Activated naive CD8-positive, alpha-beta T cell (primary cell): ENCODE measurements at regions not wholly inside any gene's neighbourhood (a gene's known extent, or its start where the extent isn't known, plus 50 kb on each side); places are given as distances from the start of the nearest gene placed in this dataset.

ENCODE experiments used
- H3K27ac Mint-ChIP-seq: one replicate; pipeline ENCODE4 v1.8.0; 2021; ENCODE audit warnings: mixed read lengths
- H3K27me3 Mint-ChIP-seq: one replicate; pipeline ENCODE4 v1.8.0; 2021; ENCODE audit warnings: mixed read lengths
- H3K36me3 Mint-ChIP-seq: one replicate; pipeline ENCODE4 v1.8.0; 2021; ENCODE audit warnings: mixed read lengths
- H3K4me1 Mint-ChIP-seq: one replicate; pipeline ENCODE4 v1.8.0; 2021; ENCODE audit warnings: low read depth, mixed read lengths
- H3K4me3 Mint-ChIP-seq: one replicate; pipeline ENCODE4 v1.8.0; 2021; ENCODE audit warnings: mild to moderate bottlenecking, mixed read lengths
- H3K9me3 Mint-ChIP-seq: one replicate; pipeline ENCODE4 v1.8.0; 2021; ENCODE audit warnings: low read depth, mixed read lengths

DNA sequence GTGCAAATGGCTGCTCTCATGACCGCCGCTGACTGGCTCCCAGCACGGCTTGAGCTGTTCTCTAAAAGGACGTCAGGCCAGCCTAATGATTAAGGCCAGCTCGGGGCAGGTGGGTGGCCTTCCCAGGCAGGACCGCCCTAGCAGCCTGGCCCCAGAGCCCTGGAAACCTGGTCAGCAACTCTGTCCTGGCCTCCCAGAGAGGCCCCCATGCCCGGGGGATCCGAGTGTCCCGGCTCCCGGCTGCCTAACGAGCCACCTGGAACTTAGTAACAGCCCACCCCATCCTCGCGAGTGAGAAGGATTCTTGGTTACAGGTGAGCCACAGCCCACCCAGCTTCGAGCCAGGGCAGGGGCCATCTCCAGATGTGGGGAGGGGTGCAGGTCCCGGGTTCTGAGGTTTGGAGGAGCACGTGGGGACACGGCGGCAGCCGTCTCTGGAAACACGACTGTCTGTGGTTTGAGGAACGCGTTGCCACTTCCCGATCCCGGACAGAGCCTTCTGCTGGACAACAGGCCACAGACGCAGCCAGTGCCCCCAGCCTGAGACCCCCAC is 73.8 kb upstream of the FBRSL1 start:
- H3K4me3 Mint-ChIP-seq, result no peak overlapping the region
- H3K27me3 Mint-ChIP-seq, result no peaks in the 10 kb centered on the region
- H3K36me3 Mint-ChIP-seq, result no peaks in the 10 kb centered on the region
- peaks cover 2% of the 10 kb centered on the region for H3K4me1 Mint-ChIP-seq
- no peak overlapping the region for H3K27ac Mint-ChIP-seq
- no peaks in the 10 kb centered on the region for H3K9me3 Mint-ChIP-seq

DNA sequence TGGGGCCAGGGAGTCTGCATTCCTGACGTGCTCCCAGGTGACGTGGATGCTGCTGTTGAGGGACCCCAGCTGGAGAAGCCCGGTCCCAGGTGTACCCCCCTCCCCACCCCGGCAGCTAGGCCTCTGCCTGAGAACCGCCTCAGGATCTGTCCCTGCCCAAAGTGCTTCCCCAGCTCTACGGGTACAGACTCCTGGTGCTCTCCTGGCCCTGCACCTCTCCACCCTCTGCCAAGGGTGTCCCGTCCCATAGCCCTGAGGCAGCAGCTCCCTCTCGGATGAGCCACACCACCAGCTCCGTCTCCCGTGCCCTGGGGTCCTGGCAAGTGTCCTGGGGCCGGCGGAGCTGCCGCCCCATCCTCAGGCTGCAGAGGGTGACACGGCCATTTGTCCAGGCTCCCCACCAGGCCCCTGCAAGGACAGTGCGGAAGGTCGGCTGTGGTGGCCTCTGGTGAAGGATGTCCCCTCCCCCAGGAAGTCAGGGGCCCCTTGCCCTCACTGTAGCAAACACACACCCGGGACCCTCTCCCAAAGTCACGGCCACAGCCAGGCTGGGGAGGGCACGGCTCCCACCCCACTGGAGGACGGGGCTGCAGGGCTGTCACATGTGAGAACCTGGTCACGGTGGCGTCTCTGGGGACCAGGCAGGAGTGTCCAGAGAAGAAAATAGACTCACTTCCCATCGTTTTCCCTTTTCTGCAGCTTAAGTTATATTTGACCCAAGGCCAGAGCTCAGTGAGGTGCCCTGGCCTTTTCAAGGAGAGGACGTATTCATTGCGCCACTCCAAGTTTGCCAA is 74.4 kb upstream of the FBRSL1 start:
- H3K36me3 Mint-ChIP-seq, result no peaks in the 10 kb centered on the region
- H3K27ac Mint-ChIP-seq, result no peak overlapping the region
- no peaks in the 10 kb centered on the region for H3K9me3 Mint-ChIP-seq
- no peaks in the 10 kb centered on the region for H3K27me3 Mint-ChIP-seq
- no peak overlapping the region for H3K4me3 Mint-ChIP-seq
- peaks cover 2% of the 10 kb centered on the region for H3K4me1 Mint-ChIP-seq

DNA sequence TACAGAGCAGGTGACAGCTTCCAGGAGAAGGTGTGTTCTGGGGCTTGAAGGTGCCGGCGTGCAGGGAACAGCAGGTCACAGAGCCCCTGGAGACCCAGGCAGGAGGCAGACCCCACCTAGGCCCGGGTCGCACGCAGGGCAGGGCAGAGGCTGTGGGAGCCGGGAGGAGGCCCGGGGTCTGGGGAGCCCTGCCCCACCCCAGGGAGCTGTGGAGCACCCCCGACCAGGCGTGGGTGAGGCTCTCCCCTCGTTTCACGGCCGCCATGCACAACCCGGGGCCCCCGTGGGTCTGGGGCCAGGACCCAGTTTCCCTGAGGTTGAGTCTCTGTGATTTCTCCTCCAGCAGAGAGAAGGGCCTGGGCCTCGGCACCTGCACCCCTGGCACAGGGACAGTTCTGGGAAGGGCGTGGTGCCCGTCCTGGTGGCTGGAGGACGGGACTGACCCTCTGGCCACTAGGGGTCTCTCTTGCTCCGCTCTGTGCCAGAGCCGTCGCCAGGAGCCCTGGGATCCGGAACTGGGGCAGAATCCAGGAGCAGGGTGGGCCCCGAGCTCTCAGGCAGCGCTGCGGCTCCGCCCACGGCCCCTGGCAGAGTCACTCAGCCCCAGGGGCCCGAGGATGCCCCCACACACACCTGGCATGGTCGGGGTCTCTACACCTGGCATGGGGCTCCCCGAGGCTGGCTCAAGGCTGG is 75.2 kb upstream of the FBRSL1 start:
- Mint-ChIP-seq H3K27ac (no peak overlapping the region), H3K4me1 (peaks cover 2% of the 10 kb centered on the region), H3K27me3 (no peaks in the 10 kb centered on the region), H3K9me3 (no peaks in the 10 kb centered on the region), H3K4me3 (no peak overlapping the region), H3K36me3 (no peaks in the 10 kb centered on the region)

DNA sequence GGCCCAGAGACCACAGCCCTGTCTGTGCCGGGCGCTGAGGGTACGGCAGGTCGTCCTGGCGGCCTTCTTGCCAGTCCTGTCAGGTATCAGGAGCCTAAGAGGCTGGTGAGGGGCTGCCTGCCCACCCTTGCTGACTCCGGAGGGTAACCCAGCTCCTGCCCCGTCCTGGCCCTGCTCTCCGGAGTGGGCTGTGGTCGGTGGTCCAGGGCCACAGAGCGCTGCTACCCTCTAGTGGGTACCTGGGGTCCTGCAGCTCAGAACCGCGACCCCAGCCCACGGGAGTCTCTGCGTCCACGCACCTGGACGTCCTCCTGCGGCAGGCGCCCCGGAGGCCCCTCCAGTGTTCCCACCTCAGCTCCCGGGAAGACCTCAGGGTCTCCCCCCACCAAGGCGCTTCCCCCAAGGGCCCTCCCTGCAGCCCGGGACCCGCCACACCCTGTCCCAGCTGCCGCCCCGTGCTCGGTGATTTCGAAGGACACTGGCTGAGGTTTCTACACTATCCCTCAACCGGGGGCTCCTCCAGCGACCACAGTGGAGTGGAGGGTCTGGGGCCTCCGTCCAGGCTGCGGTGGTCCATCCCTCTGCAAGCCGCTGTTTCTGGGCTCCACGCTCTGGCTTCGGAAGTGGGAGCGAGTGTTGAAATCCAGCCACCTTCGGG is 75.9 kb upstream of the FBRSL1 start:
- peaks cover 2% of the 10 kb centered on the region for H3K4me1 Mint-ChIP-seq
- no peak overlapping the region for H3K27ac Mint-ChIP-seq
- no peaks in the 10 kb centered on the region for H3K36me3 Mint-ChIP-seq
- no peaks in the 10 kb centered on the region for H3K9me3 Mint-ChIP-seq
- no peak overlapping the region for H3K4me3 Mint-ChIP-seq
- no peaks in the 10 kb centered on the region for H3K27me3 Mint-ChIP-seq

DNA sequence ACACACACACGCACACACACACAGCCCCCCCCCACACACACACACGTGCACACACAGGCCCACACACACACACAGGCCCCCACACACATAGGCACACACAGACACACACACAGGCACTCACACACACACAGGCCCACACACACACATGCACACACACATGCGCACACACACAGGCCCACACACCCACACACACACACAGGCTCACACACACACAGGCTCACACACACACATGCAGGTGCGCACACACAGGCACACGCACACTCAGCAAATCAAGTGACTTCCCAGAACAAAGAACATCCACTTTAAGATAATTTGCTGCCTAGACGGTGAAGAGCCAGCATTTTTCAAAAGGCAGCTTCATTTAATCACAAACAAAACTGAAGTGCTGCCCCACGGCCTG is 78.5 kb upstream of the FBRSL1 start:
- Mint-ChIP-seq H3K36me3 (no peaks in the 10 kb centered on the region), H3K9me3 (no peaks in the 10 kb centered on the region), H3K4me3 (no peak overlapping the region), H3K4me1 (peaks cover 2% of the 10 kb centered on the region), H3K27ac (no peak overlapping the region), H3K27me3 (no peaks in the 10 kb centered on the region)

DNA sequence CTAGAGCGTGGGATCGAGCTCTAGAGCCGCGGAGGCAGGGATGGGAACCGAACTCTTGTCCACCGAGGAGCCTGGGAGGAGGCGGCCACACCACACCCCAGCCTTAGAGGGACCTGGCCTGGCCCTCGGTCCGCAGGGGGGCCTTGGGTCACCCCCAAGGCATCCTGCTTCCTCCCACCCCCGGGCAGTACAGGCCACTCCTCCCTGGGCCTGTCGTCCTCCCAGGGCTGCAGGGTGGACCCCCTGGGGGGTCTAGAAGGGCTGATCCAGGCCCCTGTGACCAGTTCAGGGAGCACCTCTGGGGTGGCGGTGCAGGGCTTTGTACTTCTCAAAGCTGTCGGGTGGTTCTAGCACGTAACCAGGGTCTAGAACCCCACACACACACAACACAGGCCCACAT is 79.1 kb upstream of the FBRSL1 start:
- Mint-ChIP-seq H3K4me1 (peaks cover 2% of the 10 kb centered on the region), H3K27me3 (no peaks in the 10 kb centered on the region), H3K27ac (no peak overlapping the region), H3K36me3 (no peaks in the 10 kb centered on the region), H3K4me3 (no peak overlapping the region), H3K9me3 (no peaks in the 10 kb centered on the region)

DNA sequence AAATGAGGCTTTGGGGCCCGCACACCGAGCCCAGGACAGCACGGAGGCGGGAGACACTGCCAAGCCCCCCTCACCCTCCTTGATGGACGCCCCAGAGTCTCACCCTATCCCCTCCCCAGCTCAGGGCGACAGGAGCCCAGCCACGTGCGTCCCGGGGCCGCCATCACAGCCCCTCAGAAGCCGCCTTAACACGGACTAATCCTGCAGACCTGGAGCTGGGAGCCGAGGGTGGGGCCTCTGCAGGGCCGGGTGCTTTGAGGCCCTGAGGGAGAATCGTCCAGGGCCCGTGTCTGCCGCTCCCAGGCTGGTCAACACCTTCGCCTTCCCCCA is 79.7 kb upstream of the FBRSL1 start:
- H3K4me3 Mint-ChIP-seq, result no peak overlapping the region
- no peaks in the 10 kb centered on the region for H3K36me3 Mint-ChIP-seq
- H3K27ac Mint-ChIP-seq, result no peak overlapping the region
- H3K9me3 Mint-ChIP-seq, result no peaks in the 10 kb centered on the region
- no peaks in the 10 kb centered on the region for H3K27me3 Mint-ChIP-seq
- H3K4me1 Mint-ChIP-seq, result peaks cover 2% of the 10 kb centered on the region

DNA sequence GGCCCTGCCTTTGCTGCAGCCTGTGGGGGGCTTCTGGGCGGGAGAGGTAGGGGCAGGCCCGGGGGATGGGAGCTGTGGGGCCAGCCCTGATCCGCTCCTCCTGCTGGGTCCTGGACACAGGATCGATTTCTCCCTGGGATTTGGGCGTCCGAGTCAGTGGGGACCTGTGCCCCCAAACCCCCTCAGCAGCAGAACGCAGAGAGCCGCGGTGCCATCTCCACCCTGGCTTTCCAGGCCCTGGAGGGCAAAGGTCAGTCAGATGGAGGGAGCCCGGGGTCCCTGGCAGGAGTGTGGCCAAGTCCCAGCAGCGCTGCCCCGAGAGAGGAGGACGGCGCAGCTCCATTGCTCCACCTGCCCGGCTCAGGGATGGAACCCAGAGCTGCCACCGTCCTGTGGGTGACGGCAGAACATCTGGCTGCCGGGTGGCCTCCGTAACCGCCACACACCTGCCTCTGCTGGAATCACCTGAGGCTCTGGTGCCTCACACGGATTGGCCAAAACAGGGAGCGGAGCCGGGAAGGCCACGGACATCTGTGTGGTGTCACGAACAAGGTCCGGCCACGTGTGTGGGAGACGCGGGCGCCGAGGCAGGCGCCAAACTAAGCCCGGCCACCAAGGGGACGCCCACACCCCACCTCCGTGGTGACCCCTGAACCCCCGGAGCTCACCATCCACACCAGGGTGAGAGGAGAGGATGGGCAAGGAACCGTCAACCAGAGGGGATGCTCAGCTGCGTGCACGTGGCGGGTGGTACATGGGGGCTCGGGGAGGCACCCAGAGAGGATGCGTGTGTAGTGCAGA is 80.3 kb upstream of the FBRSL1 start:
- no peak overlapping the region for H3K4me3 Mint-ChIP-seq
- H3K27ac Mint-ChIP-seq, result no peak overlapping the region
- no peaks in the 10 kb centered on the region for H3K27me3 Mint-ChIP-seq
- H3K36me3 Mint-ChIP-seq, result no peaks in the 10 kb centered on the region
- no peaks in the 10 kb centered on the region for H3K4me1 Mint-ChIP-seq
- no peaks in the 10 kb centered on the region for H3K9me3 Mint-ChIP-seq

DNA sequence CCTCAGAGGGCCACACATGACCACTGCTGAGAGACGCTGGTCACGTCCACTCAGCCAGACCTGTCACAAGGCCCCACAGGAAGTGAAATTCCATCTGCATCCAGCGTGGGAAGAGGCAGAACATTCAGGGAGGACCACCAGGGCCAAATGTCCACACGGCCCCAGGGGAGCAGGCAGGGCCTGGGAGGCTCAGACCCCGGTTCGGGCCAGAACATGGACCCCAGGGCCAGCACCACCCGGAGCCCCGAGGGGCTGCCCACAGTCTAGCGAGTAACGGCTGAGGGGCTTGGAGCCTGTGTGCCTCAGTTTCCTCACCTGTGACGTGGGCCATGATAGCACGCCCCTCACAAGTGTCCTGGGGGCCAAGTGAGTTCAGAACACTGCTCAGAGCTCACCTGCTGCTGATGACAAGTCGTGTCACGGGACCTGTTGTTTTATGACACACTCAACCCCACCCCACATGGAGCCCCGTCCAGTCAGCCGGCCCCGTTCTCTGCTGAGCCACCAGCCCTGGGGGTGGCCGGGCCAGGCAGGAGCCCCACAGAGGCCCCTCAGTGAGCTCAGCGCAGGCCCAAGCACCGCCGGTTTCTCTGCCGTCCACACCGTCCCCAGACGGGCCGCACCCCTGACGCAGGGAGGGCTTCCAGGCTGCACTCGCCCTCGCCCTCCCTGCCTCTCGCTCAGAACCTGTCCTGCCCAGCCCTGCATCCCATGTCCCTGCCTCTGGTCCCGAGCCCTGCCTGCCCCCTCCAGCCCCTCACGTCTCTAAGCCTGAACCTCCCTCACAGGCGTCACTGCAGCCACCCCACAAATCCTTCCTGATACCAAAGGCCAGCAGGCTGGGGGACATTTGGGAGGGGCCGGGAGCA is 79.5 kb upstream of the GALNT9 start:
- Mint-ChIP-seq H3K27me3 (no peaks in the 10 kb centered on the region), H3K4me3 (no peak overlapping the region), H3K36me3 (no peaks in the 10 kb centered on the region), H3K4me1 (no peaks in the 10 kb centered on the region), H3K9me3 (no peaks in the 10 kb centered on the region), H3K27ac (no peak overlapping the region)

DNA sequence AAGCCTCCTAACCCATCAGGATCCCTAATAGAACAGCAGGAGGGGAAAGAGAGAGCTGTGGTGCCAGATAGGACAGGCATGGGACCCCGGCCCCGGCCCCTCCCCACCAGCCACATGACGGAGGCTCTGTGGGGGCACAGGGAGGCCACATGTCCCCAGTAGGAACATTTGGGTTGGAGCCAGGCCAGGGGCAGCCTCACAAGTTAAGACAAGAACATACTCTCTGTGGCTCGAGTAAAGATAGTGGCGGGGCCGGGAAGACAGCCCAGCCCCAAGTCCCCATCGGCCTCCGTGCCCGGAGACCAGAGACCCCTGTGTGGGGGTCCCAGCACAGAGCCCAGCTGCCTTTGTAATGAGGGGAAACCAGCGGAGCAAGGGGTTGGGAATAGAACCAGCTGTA is 78.6 kb upstream of the GALNT9 start:
- Mint-ChIP-seq H3K27ac (no peak overlapping the region), H3K36me3 (no peaks in the 10 kb centered on the region), H3K9me3 (no peaks in the 10 kb centered on the region), H3K4me3 (no peak overlapping the region), H3K4me1 (no peaks in the 10 kb centered on the region), H3K27me3 (peaks cover 3% of the 10 kb centered on the region)

DNA sequence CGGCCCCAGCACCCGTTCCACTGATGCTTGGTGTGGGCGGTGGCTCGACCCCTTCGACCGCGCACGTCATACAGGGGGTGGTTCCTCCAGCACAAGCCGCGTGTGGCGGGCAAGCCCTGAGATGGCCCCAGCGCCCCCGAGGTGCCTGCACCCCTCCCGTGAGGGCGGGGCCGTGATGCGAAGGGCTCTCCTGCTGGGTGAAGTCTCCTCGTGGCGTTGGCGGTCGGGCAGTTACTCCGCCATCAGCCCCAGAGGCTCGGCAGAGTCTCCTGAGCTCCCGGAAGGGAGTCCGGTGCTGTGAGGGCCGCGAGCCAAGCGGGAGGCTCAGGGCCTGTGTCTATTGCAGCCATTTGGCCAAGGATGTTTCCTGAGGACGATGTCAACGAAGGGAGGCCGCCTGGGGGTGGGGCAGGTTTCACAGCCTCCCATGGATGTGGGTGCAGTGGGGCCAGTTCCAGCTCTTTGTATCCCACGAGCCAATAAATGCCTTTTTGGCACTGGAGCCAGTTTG is 78.1 kb upstream of the GALNT9 start:
- H3K4me3 Mint-ChIP-seq, result no peak overlapping the region
- peaks cover 3% of the 10 kb centered on the region for H3K27me3 Mint-ChIP-seq

DNA sequence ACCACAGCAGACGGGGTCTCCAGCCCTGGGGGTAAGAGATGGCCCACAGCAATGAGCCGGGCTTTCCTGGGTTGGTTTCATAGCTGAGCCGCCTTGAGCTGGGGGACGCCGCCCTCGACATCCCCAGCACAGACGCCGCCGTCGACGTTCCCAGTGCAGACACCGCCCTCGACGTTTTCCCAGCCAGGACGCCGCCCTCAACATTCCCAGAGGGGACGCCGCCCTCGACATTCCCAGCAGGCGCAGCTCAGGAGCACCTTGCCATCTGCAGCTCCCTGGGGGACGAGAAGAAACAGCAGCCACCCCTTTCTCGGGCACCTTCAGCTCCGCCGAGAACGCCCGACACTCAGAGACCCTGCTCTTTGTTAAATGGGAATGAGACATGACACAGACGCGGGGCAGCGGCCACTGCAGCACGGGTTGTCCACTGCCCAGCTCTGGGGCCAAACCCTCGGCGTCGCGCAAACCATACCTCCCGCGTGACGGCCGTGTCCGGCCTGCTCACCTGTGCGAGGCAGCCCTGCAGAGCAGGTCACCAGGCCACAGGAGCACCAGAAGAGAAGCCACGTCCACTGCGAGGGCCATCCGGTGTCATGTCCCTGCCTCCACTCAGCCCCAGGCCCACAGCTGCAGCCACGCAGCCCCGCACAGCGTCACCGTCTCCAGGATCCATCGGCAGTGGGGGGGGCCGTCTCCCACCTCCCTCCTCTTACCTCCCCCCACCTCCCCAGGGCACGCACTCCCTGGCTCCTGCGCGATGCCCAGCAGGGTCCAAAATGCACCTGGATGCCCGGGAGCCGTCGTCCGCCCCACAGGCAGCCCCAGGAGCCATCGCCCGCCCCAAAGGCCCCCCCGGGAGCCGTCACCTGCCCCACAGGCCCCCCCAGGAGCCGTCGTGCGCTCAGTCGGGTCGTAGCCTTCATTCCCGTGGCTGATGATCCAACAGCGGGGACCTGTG is 77.4 kb upstream of the GALNT9 start:
- Mint-ChIP-seq H3K36me3 (no peaks in the 10 kb centered on the region), H3K27me3 (peaks cover 3% of the 10 kb centered on the region), H3K9me3 (no peaks in the 10 kb centered on the region), H3K27ac (no peak overlapping the region), H3K4me1 (no peaks in the 10 kb centered on the region), H3K4me3 (no peak overlapping the region)

More for the DNA sequence above, 78.1 kb upstream of the GALNT9 start:
- H3K27ac Mint-ChIP-seq, result no peak overlapping the region
- H3K9me3 Mint-ChIP-seq, result no peaks in the 10 kb centered on the region
- H3K4me1 Mint-ChIP-seq, result no peaks in the 10 kb centered on the region
- H3K36me3 Mint-ChIP-seq, result no peaks in the 10 kb centered on the region

DNA sequence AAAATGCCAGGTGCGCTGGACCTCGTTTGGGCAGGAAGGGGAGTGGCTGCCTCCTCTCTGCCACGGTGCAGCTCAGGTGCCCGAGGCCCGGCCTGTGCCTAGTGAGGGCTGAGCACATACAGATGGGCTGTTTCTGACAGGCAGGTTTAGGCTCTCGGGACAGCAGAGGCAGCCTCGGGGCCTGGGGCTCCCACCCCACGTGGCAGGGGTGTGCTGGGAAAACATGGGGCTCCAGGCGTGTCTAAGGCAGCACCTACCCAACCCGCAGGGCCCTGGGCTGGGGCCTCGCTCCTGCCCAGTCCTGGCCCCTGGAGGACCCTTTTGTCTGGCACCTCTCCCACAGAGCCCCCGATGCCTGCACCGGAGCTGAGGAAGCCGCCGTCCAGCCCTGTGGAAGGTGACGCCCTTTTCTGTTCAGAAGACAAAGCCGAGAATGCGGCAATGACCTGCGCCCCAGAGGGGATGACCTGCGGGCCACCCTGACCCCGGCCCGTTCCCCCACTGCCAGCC is 76.4 kb upstream of the GALNT9 start:
- no peaks in the 10 kb centered on the region for H3K9me3 Mint-ChIP-seq
- H3K36me3 Mint-ChIP-seq, result no peaks in the 10 kb centered on the region

More for the DNA sequence above, 76.4 kb upstream of the GALNT9 start:
- H3K4me3 Mint-ChIP-seq, result no peak overlapping the region
- H3K4me1 Mint-ChIP-seq, result no peaks in the 10 kb centered on the region
- no peak overlapping the region for H3K27ac Mint-ChIP-seq
- peaks cover 3% of the 10 kb centered on the region for H3K27me3 Mint-ChIP-seq
